Activated CD4-positive, alpha-beta T cell treated with anti-CD3 and anti-CD28 coated beads for 48 hours (primary cell): ENCODE measurements at regions not wholly inside any gene's neighbourhood (a gene's known extent, or its start where the extent isn't known, plus 50 kb on each side); places are given as distances from the start of the nearest gene placed in this dataset.
"Not testable (repeated sequence)": the region's sequence is repeated elsewhere in the genome, so short reads cannot be mapped to it uniquely, and the experiment has no call there.

Experiments used
- DNase-seq: peaks from one replicate; pipeline ENCODE4 v3.0.0-alpha.2; 2020

DNA sequence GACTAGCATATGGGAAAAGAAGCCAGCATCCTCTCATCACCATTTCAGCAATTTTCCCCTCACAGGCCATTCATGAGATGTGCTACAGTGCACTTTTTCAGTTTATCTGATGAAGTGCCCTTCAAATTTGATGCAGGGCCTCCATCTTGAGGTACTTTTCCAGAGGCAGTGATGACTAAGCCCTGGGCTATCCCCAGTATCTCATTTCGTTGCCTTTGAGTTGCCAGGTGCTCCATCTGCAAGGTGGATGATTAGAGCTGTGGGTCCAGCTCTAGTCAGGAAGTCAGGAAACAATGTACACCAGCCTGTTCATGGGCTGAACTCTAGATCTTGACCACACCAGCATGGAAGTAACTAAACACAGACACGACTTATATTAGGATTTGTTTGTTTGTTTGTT, 425.2 kb downstream of the METTL4 start:
- no peak for DNase-seq

DNA sequence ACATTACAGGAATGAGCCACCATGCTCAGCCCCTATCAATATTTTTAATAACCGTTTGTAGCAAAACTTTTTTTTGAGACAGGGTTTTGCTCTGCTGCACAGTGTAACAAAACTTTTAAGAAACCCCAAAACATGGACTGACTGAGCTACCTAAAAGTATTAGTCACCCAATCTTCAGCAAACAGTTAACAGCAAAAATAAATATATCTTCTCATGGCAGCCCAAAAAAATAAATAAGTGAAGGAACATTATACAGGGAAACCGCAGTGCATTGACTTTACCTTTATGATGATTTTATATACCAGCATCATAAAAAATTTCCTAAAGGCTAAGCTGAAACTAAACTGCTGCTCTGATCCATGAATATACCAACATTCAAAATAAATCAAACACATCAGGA, 424.6 kb downstream of the METTL4 start:
- no peak for DNase-seq

DNA sequence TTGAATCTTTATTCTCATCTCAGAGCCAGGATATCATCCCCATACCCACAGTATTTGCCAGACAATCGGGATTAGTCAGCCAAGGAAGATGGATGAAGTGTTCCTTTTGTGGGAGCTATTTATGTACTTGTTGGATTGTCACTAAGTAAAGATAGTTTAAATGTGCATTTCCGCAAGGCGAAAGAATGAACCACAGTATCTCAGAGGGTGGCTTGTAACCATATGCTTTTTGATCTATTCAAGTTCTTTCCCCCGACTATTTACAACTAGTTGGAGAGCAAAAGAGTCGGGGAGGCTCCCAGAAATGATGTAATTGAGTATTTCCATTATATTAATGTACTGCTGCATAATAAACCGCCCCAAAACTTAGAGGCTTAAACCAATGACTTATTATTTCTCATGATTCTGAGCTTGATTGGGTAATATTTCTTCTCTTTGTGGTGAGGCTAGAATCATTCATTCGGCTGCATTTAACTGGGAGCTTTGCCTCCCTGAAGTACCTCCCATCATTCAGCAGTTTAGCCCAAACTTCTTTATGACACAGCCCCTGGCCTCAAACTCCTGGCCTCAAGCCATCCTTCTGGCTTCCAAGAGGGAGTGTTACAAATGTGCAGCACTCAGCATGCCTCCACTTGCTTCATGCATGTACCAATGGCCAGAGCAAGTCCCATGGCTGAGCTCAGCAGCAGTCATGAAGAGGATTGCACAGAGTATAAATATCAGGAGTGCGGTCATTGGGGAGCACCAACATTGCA, 423.7 kb downstream of the METTL4 start:
- DNase-seq = no peak

DNA sequence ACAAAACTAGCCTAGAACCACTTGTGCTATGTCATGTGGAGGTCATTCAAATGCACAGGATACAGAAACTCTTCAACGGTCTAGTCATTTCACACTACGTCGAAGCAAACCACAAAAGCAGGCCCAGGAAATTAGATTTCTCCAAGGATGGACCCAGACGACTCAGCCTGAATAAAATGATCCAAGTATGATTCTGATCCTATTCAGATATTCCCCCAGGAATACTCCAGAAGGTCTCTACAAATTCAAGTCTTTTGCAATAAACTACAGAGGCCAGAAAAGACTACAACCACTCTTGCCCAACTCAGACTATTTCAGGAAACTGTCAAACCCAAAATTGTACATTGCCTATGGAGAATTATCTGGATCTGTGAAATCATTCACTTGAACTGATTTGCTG, 422.5 kb downstream of the METTL4 start:
- no peak for DNase-seq

DNA sequence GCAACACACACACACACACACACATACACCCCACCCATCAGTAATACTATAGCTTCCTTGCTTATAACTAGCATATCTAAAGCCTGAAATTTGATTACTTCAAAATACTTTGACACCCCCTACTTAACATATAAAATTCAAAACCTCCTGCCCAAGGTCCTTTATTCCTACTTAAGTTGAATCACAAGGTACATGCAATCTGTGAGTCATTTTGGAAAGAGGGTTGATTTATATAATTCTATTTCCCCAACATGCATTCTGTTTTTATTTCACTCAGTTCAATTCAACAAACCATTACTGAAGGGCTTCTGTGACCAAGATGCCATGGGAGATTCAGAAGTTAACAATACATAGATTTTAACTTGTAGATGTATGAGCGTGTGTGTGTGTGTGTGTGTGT, 420.7 kb downstream of the METTL4 start:
- DNase-seq = no peak

DNA sequence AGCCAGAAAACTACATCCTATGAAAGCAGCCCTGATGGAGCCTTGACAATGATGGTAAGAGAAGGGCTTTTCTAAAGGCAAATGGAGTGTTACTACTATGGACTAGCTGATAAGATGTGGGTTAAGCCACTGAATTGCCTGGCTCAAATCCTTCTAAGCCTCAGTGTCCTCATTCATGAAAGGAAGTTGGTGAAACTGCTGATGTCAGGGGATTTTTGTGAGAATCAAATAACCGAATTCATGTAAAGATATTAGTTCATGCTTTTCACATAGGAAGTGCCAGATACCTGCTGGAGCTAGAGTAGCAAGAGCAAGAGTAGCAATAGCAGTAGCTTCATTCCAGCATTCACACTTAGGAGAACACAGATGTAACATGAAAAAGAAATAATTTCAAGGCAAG, 417.0 kb downstream of the METTL4 start:
- no peak for DNase-seq

DNA sequence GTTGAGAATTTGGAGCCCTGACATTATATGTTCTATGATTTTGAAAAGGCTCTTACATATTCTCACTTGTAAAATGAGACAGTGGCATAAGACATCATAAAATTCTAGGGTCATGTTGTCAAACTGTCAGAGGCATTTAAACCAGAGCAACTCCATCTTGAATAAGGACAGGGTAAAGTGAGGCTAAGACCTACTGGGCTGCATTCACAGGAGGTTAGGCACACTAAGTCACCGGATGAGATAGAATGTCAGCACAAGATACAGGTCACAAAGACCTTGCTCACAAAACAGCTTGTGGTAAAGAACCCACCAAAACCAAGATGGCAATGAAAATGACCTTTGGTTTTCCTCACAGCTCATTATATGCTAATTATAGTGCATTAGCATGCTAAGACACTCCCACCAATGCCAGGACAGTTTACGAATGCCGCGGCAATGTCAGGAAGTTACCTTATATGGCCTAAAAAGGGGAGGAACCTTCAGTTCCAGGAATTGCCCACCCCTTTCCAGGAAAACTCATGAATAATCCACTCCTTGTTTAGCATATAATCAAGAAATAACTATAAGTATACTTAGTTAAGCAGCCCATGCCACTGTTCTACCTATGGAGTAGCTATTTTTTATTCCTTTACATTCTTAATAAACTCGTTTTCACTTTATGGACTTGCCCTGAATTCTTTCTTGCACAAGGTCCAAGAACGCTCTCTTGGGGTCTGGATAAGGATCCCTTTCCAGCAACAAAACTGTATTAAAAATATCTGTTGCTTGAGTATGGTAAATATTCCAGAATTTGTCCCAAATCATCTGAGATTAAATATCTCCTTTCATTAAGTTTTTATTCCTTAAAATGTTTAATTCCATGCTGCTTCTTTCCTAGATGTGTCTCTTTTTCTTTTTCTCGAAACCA, 406.4 kb downstream of the METTL4 start:
- DNase-seq = no peak

DNA sequence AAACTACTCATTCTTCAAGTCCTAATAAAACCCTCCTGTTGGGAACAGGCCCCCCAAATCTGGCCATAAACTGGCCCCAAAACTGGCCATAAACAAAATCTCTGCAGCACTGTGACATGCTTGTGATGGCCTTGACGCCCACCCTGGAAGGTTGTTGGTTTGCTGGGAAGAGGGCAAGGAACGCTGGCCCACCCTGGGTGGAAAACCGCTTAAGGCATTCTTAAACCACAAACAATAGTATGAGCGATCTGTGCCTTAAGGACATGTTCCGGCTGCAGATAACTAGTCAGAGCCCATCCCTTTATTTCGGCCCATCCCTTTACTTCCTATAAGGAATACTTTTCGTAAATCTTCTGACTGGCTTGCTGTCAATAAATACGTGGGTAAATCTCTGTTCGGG, 404.4 kb downstream of the METTL4 start:
- DNase-seq = not testable (repeated sequence)

DNA sequence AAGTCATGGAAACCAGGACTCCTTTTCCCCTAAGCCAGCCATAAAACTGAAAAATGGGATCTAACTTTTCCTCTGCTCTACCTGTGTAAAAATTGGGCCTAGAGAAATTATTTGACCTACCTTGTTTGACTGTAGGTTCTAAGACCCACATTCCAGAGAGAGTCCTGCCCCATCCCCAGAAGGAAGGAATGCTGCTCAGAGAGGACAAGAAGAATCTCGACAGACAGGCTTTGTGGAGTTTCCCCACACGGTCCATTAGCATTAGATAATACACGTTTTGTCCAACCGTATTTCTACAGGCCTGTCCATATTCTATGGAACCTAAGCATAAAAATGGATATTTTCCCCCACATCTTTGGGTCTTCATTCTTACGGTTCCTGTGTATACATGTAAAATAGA, 403.3 kb downstream of the METTL4 start:
- DNase-seq = no peak

DNA sequence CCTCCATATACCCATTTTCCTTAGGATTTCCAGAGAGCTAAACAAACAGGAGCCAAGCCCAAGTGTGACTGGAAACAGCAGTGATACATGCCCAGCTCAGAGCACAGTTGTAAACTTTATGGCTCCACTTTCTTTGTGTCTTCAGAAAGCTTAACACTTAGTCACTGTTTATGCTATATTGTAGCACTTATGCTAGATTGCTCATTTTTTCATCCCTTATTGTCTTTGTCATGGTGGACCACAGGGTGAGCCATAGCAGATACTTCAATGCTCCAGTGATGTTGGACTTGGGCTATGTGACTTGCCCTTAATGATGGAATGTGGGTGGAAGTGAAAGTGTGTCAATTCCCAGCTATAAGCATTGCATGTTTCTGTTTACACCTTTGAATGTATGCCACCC, 401.6 kb downstream of the METTL4 start:
- DNase-seq = no peak

DNA sequence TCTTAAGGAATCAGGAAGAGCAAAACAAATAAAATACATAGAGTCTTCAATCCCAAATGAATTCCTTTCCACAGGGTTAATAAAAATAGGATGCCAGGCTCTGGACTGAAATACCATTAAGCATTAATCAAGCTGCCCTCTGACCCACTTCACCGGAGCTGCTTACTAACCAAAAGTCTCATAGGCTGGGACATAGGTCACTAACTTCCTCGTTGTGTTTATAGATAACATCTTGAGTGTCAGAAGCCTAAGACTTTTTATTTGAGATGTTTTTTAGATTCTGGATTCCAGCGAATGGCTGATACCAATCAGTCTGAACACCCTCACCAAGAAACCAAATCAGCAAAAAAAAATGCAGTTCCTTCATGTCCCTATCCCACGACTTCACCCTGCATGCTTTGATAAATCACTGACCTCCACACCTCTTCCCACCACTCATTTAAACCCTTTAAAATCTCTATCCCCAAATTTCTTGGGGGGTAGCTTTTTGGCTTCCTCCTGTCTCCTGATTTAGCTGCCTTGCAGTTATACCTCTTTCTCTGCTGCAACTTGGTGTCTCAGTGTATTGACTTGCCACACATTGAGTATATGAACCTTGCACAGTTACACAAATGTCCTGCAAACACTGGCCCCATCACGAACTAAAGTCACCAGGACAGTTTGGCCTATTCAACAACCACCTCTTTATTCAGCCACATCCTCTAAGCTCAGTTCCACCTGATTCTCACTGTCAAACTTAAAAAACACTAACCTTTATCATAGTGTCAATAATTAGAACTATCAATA, 399.3 kb downstream of the METTL4 start:
- no peak for DNase-seq

DNA sequence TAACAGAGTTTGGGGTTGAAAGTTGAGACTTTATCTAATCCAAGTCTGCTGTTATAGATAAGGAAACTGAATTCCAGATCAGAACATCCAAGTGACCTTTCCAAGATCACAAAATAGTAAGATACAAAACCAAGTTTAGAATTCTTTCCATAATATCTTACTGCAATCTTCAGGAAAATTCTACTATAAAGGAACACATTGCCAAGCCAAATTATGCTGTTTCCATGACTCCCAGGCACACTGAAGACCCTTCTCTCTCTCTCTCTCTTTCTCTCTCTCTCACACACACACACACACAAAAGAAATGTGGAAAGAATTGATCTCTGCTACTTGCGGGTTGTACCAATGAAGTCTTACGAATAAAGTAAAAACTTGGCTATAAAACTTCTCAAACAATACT, 398.4 kb downstream of the METTL4 start:
- no peak for DNase-seq

DNA sequence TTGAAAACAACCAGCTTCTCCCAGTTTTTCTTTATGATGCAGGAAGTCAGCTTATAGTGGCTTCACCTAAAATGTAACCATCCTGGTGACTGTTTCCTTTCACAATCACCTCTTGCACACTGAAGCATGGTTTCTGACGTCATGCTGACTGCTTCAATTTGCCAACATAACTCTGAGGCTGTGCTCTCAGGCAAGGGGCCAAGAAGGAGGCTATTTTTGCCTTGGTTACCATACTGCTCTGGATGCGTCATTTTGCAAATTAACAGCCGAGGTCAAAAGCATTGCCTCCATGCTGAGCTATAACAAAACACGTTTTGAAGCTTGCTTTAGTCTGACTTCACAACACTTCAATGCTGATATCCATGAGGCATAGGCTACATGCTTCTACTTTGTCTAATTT, 397.8 kb downstream of the METTL4 start:
- DNase-seq = no peak

DNA sequence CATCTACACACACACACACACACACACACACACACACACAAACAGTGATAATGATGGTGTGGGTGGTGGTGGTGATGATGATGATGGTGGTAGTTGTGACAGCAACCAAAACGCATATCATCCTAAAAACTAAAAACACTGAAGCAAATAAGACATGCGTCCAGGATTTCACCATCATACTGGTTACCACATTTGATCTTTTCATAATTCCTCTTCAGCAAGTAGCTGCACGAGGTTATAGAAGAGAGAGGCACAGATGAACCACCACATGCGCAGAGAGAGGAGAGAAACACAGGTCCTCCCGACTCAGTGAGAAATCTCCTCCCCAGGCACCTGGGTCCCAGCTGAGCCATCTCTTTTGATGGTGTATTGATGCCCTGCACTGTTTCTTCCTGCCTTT, 393.3 kb downstream of the METTL4 start:
- DNase-seq = no peak

DNA sequence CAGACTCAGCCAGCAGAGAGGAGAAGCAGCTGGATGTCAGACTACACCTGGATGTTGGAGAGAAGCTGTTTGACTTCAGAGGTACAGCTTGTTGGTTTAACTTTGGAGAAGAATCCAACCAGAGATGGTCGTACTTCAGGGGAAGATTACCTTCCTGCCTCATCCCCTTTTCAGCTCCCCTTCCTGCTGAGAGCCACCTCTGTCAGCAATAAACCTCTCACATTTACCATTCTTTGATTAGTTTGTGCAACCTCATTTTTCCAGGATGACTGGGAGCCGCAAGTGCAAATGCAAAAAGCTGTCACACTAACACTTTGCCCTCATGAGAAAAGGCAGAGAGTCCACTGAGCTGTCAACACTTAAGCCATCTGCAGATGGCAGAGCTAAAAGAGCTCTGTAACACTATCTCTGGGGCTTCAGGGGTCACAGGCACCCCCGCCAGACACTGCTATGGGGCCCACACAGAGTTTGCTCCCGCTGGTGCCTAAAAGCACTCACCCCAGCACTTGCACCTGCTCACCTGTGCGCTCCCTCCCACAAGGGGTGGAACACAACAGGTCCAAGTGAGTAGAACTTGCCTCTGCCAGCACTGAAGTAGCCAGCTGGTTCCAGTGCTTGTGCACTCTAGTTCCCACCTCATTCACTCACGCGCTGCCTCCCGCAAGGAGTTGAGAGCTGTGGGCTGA, 391.7 kb downstream of the METTL4 start:
- no peak for DNase-seq

DNA sequence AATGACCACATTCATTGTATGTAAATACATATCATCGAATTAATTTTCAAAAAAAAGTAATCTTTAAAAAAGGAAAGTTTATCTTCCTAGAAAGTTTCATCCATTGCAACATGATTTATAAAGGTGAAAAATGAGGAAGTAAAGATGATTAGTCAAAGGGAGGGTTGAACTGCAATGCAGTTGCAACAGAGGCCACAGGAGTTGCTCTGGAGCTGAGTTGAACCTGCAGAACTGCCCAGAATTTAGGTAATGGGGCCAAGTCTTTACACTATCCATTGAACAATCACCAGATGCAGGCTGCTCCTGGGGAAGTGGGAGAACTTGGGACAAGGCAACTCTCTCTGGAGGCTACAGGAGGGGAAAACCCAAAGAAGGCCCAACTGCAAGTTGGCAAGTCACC, 390.7 kb downstream of the METTL4 start:
- DNase-seq = no peak

DNA sequence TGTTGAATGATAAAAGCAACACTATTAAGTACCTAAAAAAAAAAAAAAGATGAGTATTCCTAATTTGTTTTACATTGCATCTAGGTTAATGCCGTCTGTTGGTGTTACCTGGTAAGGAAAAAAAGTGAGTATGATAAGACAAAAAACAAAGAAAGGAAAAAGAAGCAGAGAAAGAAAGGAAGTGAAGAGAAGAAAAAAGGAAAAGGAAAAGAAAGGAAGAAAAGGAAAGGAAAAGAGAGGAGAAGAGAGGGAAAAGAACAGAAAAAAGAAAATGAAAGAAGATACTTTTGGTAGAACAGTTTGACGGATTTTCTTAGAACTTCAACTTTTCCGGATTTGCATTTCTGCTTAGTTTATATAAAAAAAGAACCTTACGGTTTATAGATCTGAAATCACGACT, 387.9 kb downstream of the METTL4 start:
- DNase-seq = no peak

DNA sequence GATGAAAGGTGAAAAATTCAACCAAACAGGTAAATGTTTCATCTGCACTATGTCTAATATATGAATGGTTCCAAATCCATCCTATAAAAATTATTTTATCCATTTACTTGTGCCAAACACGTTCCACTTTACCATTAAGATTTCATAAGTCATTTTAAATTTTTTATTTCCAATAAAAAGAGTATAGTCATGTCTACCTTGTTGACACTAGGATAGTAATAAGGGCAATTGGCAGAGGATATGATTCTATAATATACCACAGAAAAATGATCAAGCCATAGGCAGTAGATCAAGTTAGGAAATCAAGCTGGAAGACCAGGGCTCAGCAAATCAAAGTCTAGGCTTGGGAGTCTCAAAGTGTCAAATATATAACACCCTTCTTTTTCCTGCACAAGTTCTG, 384.3 kb downstream of the METTL4 start:
- DNase-seq = no peak

DNA sequence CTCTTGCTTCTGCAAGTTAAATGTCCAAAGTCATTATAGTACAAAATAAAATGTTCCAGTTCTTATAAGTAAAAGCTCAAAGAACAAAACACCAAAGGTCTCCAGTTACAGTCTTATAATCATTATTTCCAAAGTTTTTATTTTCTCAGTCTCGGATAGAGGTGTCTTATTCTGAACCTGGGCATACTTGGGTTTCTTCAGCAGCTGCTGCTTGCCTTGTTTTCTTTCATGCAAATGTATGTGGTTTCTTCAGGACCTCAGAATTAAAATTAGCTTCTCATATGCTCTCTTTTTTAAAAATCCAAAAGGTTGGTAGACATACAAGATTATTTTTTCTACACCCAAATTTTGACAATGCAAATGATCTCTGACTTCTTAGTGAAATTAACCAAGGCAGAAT, 383.0 kb downstream of the METTL4 start:
- DNase-seq = no peak

DNA sequence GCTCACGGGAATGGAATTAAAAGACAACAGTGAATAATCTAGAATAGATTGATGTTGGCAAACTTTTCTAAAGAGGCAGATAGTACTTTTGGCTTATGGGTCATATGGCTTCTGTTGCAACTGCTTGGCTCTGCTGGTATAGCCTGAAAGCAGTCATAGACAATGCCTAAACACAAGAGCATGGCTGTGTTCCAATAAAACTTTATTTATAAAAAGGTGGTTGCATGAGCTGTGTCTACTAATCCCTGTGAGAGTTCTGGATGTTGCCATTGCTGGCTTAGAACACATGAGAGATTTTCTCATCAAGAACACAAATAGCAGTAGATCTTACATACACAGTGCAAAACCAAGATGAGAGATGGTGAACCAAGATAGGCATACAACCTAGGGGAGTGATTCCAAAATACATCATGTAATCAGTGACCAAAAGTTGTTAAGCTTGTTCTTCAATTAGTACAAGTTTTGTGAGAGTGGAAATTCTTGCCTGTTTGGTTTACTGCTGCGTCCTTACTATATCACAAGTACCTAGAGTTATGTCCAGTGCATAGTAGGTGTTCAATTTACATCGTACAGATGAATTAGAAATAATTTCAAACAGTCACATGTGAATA, 380.0 kb downstream of the METTL4 start:
- no peak for DNase-seq

DNA sequence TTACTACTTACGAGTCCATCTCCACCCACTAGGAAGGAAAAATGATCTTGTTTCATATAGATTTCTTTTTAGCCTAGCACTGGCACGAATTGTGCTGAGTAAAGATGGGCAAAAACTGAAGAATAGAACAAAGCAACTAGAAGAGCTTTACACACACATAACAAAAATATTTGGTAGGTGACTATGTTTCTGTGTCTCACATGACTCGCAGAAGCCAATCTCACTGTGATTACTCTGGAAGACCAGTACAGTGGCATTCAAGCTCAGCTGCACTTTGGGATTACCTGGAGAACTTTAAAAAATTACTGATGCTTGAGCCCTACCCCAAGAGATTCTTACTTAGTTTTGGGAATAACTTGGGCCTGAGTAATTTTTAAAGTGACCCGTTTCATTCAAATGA, 378.7 kb downstream of the METTL4 start:
- DNase-seq = no peak

DNA sequence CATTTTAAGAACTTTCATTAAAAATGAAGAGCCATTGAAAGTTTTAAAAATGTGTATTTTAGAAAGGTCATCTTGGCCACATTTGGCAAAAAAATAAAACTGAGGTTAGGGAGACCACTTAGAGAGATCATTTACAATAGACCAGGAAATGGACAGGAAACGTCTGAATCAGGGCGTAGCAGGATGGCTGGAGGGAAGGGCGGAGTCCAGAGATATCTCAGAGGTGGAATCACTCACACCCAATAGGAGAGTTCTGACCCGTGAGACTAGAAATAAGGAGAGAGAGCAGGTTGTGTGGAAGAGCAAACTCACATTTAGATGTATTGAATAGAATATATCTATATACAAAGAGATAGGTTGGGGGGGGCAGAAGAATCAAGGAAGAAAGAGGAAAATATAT, 373.4 kb downstream of the METTL4 start:
- DNase-seq = no peak

DNA sequence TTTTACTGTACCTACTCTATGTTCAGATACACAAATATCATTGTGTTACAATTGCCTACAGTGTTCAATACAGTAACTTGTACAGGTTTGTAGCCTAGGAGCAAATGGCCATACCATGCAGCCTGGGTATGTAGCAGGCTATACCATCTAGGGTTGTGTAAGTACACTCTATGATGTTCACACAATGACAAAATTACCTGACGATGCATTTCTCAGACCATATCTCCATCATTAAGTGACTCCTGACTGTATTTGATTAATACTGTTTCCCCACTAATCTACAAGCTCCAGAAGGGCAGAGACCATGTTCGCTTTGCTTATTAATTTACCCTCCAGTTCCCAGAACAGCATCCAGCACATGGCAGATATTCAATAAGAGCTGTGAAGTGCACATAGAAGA, 372.2 kb downstream of the METTL4 start:
- no peak for DNase-seq
